Choroid plexus epithelial cell (primary cell): ENCODE measurements at regions not wholly inside any gene's neighbourhood (a gene's known extent, or its start where the extent isn't known, plus 50 kb on each side); places are given as distances from the start of the nearest gene placed in this dataset.

Source experiments
- DNase-seq: peaks from one replicate; pipeline ENCODE4 v3.0.0-alpha.2; 2010; ENCODE audit warnings: low read depth
- H3K4me3 ChIP-seq: 2 replicates; pipeline ENCODE4 v1.5.1; 2011; ENCODE audit warnings: low read depth, mild to moderate bottlenecking, control low read depth, low read length, moderate library complexity
- TF ChIP-seq, protein P1 (sequence below): conservative IDR thresholded peaks from 2 replicates; pipeline ENCODE4 v1.5.1; 2011; ENCODE audit warnings: low read depth, mild to moderate bottlenecking, control low read depth, inconsistent platforms, low read length, moderate library complexity

DNA sequence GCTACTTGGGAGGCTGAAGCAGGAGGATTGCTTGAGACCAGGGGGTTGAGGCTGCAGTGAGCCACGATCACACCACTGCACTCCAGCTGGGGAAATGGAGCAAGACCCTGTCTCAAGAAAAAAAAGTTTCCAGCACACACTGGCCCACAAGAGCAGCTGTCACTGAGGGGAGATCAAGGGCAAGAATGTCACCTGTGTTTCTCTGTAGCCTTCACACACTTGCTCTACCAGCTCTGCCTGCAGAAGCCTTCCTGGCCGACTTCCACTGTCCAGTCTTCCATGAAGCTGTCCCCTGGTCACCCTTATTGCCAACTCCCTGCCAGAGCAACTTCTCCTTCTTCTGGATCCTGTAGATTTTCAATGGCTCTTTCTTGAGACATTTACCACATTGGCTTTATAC, 158.0 kb downstream of the KCTD15 start:
- DNase-seq = no peak
- H3K4me3 ChIP-seq = no peak overlapping the region
- TF ChIP-seq, protein P1, sequence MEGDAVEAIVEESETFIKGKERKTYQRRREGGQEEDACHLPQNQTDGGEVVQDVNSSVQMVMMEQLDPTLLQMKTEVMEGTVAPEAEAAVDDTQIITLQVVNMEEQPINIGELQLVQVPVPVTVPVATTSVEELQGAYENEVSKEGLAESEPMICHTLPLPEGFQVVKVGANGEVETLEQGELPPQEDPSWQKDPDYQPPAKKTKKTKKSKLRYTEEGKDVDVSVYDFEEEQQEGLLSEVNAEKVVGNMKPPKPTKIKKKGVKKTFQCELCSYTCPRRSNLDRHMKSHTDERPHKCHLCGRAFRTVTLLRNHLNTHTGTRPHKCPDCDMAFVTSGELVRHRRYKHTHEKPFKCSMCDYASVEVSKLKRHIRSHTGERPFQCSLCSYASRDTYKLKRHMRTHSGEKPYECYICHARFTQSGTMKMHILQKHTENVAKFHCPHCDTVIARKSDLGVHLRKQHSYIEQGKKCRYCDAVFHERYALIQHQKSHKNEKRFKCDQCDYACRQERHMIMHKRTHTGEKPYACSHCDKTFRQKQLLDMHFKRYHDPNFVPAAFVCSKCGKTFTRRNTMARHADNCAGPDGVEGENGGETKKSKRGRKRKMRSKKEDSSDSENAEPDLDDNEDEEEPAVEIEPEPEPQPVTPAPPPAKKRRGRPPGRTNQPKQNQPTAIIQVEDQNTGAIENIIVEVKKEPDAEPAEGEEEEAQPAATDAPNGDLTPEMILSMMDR = no peak

DNA sequence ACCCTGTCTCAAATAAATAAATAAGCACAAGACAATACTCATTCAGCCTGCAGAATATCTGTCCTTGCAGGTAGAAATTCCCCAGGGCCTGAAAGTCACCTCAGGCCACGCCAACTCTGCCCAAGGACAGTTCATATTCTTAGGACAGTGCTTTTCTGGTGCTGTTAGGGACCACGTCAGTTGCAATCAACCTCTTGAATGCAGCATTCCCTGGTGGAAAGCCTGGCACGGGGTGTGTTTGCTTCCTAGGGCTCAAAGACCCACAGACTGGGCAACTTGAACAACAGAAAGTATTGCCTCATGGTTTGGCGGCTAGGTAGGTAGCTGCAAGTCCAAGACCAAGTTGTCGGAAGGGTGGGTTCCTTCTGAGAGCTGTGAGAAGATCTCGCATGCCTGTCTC, 160.3 kb downstream of the KCTD15 start:
- no peak overlapping the region for H3K4me3 ChIP-seq
- DNase-seq = no peak
- TF ChIP-seq, protein P1 = no peak

DNA sequence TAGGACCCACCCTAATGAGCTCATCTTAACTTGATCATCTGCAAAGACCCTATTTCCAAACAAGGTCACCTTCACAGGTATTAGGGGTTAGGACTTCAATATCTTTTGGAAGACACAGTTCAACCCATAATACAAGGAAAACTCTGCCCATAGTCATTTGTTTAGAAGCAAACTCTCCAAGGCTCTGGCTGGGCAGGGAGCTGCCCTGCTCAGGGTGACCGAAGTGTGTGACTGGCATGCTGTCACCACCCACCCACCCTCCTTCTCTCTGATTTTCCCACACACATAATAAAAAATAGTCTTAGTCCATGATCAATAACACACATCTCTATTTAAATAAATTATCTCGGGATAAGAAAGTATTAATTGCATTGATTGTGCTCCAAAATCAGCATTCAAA, 161.1 kb downstream of the KCTD15 start:
- H3K4me3 ChIP-seq = no peak overlapping the region
- TF ChIP-seq, protein P1 = no peak
- DNase-seq = no peak

DNA sequence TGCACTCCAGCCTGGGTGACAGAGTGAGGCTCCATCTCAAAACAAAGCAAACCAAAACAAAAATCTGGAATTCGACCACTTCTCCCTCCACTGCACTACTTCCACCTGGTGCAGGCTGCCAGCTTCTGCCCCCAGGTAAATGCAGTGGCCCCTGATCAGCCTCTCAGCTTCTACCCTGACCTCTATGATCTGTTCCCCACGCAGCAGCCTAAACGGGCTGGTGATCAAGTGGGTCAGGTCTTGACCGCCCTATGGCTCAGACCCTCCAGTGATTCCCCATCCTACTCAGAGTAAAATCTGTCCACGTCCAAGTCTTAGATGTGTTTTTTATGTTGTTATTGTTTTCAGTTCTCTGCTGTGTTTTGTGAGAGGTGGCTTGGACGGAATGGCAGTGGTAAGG, 163.9 kb downstream of the KCTD15 start:
- no peak for DNase-seq
- no peak overlapping the region for H3K4me3 ChIP-seq
- TF ChIP-seq, protein P1 = no peak

DNA sequence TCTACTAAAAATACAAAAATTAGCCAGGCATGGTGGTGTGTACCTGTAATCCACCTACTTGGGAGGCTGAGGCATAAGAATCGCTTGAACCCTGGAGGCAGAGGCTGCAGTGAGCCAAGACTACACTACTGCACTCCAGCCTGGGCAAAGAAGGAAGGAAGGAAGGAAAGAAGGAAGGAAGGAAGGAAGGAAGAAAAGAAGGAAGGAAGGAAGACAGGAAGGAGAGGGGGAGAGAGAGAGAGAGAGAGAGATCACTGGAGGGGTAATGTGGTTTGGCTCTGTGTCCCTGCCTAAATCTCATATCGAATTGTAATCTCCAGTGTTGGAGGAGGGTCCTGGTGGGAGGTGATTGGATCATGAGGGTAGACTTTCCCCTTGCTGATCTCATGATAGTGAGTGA, 165.5 kb downstream of the KCTD15 start:
- no peak for DNase-seq
- TF ChIP-seq, protein P1 = no peak
- no peak overlapping the region for H3K4me3 ChIP-seq

DNA sequence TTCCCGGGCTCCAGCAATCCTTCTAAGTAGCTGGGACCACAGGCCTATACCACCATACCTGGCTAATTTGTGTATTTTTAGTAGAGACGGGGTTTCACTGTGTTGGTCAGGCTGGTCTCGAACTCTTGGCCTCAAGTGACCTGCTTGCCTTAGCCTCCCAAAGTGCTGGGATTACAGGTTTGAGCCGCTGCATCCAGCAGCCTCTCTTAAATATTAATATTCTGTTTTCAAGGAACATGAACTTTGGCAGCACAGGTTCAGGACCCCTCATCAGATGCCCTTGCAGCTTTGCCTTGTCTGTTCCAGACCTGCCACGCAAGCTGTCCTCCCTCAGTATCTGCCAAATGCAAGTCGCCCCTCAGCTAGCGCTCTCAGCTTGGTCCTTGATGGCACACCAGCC, 166.8 kb downstream of the KCTD15 start:
- no peak for DNase-seq
- H3K4me3 ChIP-seq = no peak overlapping the region
- TF ChIP-seq, protein P1 = no peak

DNA sequence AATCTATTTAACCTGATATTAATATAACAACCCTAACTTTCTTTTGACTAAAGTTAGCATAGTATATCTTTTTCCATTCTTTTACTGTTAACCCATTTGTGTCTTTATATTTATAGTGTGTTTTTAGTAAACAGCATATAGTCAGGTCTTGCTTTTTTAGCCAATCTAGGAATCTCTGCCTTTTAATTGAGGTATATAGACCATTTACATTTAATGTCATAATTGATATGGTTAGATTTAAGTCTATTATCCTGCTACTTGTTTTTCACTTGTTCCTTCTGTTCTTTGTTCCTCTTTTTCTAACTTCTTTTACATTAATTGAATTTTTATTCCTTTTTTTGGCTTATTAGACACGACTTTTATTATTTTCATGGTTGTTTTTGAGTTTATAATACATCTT, 174.4 kb downstream of the KCTD15 start:
- H3K4me3 ChIP-seq = no peak overlapping the region
- no peak for DNase-seq
- TF ChIP-seq, protein P1 = no peak
